Chondrocyte (in vitro differentiated cells): ENCODE measurements at regions not wholly inside any gene's neighbourhood (a gene's known extent, or its start where the extent isn't known, plus 50 kb on each side); places are given as distances from the start of the nearest gene placed in this dataset.

ENCODE experiments used
- DNase-seq: peaks from one replicate; pipeline ENCODE4 v3.0.0; 2021; ENCODE audit warnings: mixed read lengths, low spot score
- H3K27ac Mint-ChIP-seq: one replicate; pipeline ENCODE4 v1.8.0; 2021; ENCODE audit warnings: mild to moderate bottlenecking, moderate library complexity, mixed read lengths; ENCODE audit not compliant: unreplicated experiment
- H3K27me3 Mint-ChIP-seq: 2 replicates; pipeline ENCODE4 v1.8.0; 2021; ENCODE audit warnings: low read depth, mixed read lengths
- H3K36me3 Mint-ChIP-seq: 2 replicates; pipeline ENCODE4 v1.8.0; 2021; ENCODE audit warnings: low read depth, mixed read lengths
- H3K4me1 Mint-ChIP-seq: 2 replicates; pipeline ENCODE4 v1.8.0; 2021; ENCODE audit warnings: low read depth, mild to moderate bottlenecking, mixed read lengths
- H3K4me3 Mint-ChIP-seq: one replicate; pipeline ENCODE4 v1.8.0; 2021; ENCODE audit warnings: mild to moderate bottlenecking, moderate library complexity, mixed read lengths; ENCODE audit not compliant: unreplicated experiment
- H3K9me3 Mint-ChIP-seq: 2 replicates; pipeline ENCODE4 v1.8.0; 2021; ENCODE audit warnings: low read depth, mixed read lengths
- CTCF ChIP-seq: fragments of 200-600 bp; sonication (generic); IDR thresholded peaks from 2 replicates; pipeline ENCODE4 v1.5.0; 2021; ENCODE audit warnings: antibody characterized with exemption, mild to moderate bottlenecking, moderate library complexity

GRCh38 chr10:89153971-89154370 lies 53.1 kb downstream of the CH25H start:
- TF ChIP-seq CTCF: no peak
- Mint-ChIP-seq H3K27me3 (peaks cover 34% of the 10 kb centered on the region), H3K4me1 (peaks cover 4% of the 10 kb centered on the region), H3K4me3 (no peak overlapping the region), H3K36me3 (peaks cover 4% of the 10 kb centered on the region), H3K9me3 (peaks cover 3% of the 10 kb centered on the region), H3K27ac (no peak overlapping the region)
- no peak for DNase-seq

- no peaks in the 10 kb centered on the region for H3K4me1 Mint-ChIP-seq
- H3K9me3 Mint-ChIP-seq: peaks cover 10% of the 10 kb centered on the region
- H3K36me3 Mint-ChIP-seq: peaks cover 4% of the 10 kb centered on the region
- peaks cover 30% of the 10 kb centered on the region for H3K27me3 Mint-ChIP-seq
- no peak overlapping the region for H3K4me3 Mint-ChIP-seq
- DNase-seq: no peak
- no peak for TF ChIP-seq CTCF
- H3K27ac Mint-ChIP-seq: no peak overlapping the region
Measured at GRCh38 chr10:89153116-89153515, 54.0 kb downstream of the CH25H start.

GRCh38 chr10:89151857-89152256 lies 55.3 kb downstream of the CH25H start:
- no peak for TF ChIP-seq CTCF
- Mint-ChIP-seq H3K27me3 (peaks cover 25% of the 10 kb centered on the region), H3K4me3 (no peak overlapping the region), H3K36me3 (peaks cover 4% of the 10 kb centered on the region), H3K27ac (no peak overlapping the region), H3K4me1 (peaks cover 2% of the 10 kb centered on the region), H3K9me3 (peaks cover 15% of the 10 kb centered on the region)
- no peak for DNase-seq

GRCh38 chr10:89148061-89148460 lies 59.1 kb downstream of the CH25H start:
- H3K4me3 Mint-ChIP-seq: no peak overlapping the region
- peaks cover 21% of the 10 kb centered on the region for H3K27me3 Mint-ChIP-seq
- no peak for TF ChIP-seq CTCF
- H3K36me3 Mint-ChIP-seq: peaks cover 2% of the 10 kb centered on the region
- H3K27ac Mint-ChIP-seq: no peak overlapping the region
- H3K9me3 Mint-ChIP-seq: peaks cover 15% of the 10 kb centered on the region
- H3K4me1 Mint-ChIP-seq: peaks cover 2% of the 10 kb centered on the region
- DNase-seq: no peak

- Mint-ChIP-seq H3K9me3 (peaks cover 15% of the 10 kb centered on the region), H3K27me3 (peaks cover 24% of the 10 kb centered on the region), H3K4me1 (peaks cover 2% of the 10 kb centered on the region), H3K27ac (no peak overlapping the region), H3K4me3 (no peak overlapping the region), H3K36me3 (peaks cover 2% of the 10 kb centered on the region)
- no peak for DNase-seq
- TF ChIP-seq CTCF: no peak
Measured at GRCh38 chr10:89147256-89147655, 59.9 kb downstream of the CH25H start.
